ES-I3 (cell line): ENCODE measurements at regions not wholly inside any gene's neighbourhood (a gene's known extent, or its start where the extent isn't known, plus 50 kb on each side); places are given as distances from the start of the nearest gene placed in this dataset.

Source experiments
- H3K36me3 ChIP-seq: 2 replicates; pipeline ENCODE4 v1.6.1; 2013; ENCODE audit warnings: mild to moderate bottlenecking, low read length, control low read depth, moderate library complexity; ENCODE audit not compliant: insufficient read depth
- H3K4me1 ChIP-seq: 2 replicates; pipeline ENCODE4 v1.6.1; 2013; ENCODE audit warnings: mild to moderate bottlenecking, control low read depth, low read length; ENCODE audit not compliant: insufficient read depth
- H3K9ac ChIP-seq: 2 replicates; pipeline ENCODE4 v1.6.1; 2013; ENCODE audit warnings: low read depth, mild to moderate bottlenecking, low read length, moderate library complexity
- H3K9me3 ChIP-seq: 2 replicates; pipeline ENCODE4 v1.6.1; 2013; ENCODE audit warnings: mild to moderate bottlenecking, low read length, moderate library complexity; ENCODE audit not compliant: control insufficient read depth, insufficient read depth

DNA sequence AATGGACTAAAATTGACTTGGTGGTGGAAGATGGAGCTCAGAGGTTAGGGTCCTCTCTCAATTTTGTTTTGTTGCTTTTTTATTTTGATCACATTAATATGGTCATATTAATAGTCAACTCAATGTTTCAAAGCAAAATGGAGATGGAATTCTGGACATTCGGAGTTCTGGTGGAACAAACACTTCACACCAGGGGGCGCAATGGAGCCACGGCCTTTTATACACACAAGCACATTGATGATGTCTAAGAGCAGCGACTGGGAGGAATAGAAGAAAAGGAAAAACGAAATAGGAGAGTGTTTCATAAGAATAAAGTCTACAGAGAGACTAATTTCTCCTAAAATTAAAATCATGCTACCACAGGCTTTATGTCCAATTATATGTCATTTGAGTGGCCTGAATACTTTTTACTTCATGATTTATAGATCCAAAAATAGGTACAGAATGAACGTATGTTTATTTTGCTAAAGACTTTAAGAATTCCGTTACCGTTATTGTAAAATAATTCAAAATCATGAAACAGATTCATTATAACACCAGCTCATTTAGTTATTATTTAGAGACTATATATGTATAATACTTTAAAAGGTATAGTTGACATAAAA lies 197.6 kb upstream of the SASH1 start:
- Histone ChIP-seq H3K9ac (no peak overlapping the region), H3K4me1 (no peaks in the 10 kb centered on the region; the same call in 1 of the 2 replicates), H3K9me3 (no peaks in the 10 kb centered on the region), H3K36me3 (no peaks in the 10 kb centered on the region)

GRCh38 chr6:148146717-148147462 lies 195.7 kb upstream of the SASH1 start:
- Histone ChIP-seq H3K4me1 (no peaks in the 10 kb centered on the region; the same call in 1 of the 2 replicates), H3K9ac (no peak overlapping the region), H3K9me3 (no peaks in the 10 kb centered on the region), H3K36me3 (no peaks in the 10 kb centered on the region)

GRCh38 chr6:148147463-148147830 lies 195.2 kb upstream of the SASH1 start:
- no peaks in the 10 kb centered on the region for H3K36me3 ChIP-seq
- H3K9me3 ChIP-seq, result no peaks in the 10 kb centered on the region
- no peaks in the 10 kb centered on the region; the same call in 1 of the 2 replicates for H3K4me1 ChIP-seq
- no peak overlapping the region for H3K9ac ChIP-seq

GRCh38 chr6:148151896-148152643 lies 190.6 kb upstream of the SASH1 start:
- no peaks in the 10 kb centered on the region for H3K4me1 ChIP-seq
- no peak overlapping the region for H3K9ac ChIP-seq
- no peaks in the 10 kb centered on the region for H3K9me3 ChIP-seq
- H3K36me3 ChIP-seq, result no peaks in the 10 kb centered on the region

- Histone ChIP-seq H3K9me3 (no peaks in the 10 kb centered on the region), H3K9ac (no peak overlapping the region), H3K36me3 (no peaks in the 10 kb centered on the region), H3K4me1 (no peaks in the 10 kb centered on the region)
These were observed 188.0 kb upstream of the SASH1 start for GRCh38 chr6:148154668-148155067.

DNA sequence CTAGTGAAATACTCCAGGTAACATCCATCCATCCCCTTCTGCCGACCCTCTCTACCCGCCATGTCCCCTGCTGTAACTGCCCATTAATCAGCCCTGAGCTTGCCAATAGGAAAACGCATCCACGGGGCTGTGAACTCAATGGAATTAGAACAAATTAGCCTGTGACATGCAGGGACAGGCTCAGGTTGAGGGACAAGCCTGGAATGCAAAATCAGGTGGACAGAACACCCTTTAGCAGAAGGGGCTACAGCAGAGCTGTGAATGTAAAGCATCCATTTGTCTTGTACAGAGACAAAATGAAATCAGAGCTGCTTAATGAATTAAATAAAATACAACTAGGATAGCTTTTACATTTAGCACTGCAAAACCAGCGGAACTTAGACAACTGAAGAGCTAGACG lies 187.3 kb upstream of the SASH1 start:
- Histone ChIP-seq H3K9ac (no peak overlapping the region), H3K36me3 (no peaks in the 10 kb centered on the region), H3K9me3 (no peaks in the 10 kb centered on the region), H3K4me1 (no peaks in the 10 kb centered on the region)

DNA sequence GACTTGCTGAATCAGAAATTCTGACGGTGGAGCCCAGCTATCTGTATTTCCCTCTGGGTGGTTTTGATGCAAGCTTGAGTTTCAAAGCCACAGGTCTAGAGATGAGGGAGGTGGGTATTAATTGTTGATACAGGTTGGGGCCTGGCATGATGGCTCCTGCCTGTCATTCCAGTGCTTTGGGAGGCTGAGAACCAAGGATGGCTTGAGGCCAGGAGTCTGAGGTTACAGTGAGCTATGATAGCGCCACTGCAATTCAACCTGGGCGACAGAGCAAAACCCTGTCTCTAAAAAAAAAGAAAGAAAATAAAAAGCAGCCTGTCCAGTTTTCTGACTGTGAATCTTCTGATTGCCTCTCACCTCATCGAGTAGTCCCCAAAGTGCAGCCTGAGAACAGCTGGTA lies 184.8 kb upstream of the SASH1 start:
- Histone ChIP-seq H3K4me1 (no peaks in the 10 kb centered on the region), H3K36me3 (no peaks in the 10 kb centered on the region), H3K9ac (no peak overlapping the region), H3K9me3 (no peaks in the 10 kb centered on the region)

DNA sequence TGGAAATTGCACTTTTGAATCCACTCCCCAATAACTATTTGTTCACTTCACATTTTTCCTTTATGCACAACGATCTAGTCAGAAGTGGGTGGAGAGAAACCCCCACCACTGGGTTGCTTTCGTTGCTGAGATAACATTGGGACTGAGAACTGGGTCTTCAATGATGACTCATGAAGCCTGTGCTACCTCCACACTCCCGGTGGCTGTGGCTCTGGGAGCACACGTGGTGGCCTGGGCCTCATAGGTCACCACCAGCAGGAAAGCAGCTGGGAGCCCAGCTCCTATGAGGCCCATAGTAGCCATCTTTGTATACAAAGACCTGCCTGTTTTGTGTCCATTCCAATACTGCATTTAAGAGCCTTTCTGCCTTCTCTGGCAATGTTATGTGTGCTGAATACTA lies 178.0 kb upstream of the SASH1 start:
- Histone ChIP-seq H3K4me1 (no peaks in the 10 kb centered on the region; the same call in 1 of the 2 replicates), H3K9ac (no peak overlapping the region), H3K9me3 (no peaks in the 10 kb centered on the region), H3K36me3 (no peaks in the 10 kb centered on the region)

- Histone ChIP-seq H3K9ac (no peak overlapping the region), H3K9me3 (no peaks in the 10 kb centered on the region), H3K4me1 (no peaks in the 10 kb centered on the region; the same call in 1 of the 2 replicates), H3K36me3 (no peaks in the 10 kb centered on the region)
These were observed 176.2 kb upstream of the SASH1 start for GRCh38 chr6:148166339-148166968.

DNA sequence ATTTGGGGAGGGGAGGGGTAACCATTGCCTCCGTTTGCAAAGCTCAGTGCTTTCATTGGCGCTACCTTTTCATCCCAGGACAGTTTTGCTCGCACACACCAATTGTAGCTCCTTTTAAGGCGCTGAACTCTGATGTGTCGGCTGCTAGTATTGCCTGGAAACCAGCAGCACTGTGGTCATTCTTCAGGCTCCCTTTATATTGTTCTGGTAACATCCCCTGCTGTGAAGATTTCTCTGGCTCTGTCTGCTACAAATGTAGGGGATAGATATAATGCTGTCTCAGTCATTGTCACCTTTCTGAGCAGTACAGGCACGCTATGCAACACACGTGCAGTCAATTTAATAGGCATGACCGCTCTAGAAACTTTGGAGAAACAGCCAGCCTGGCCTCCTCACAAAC lies 172.9 kb upstream of the SASH1 start:
- Histone ChIP-seq H3K9ac (no peak overlapping the region), H3K36me3 (no peaks in the 10 kb centered on the region), H3K9me3 (no peaks in the 10 kb centered on the region), H3K4me1 (peaks cover 3% of the 10 kb centered on the region; the same call in 1 of the 2 replicates)

DNA sequence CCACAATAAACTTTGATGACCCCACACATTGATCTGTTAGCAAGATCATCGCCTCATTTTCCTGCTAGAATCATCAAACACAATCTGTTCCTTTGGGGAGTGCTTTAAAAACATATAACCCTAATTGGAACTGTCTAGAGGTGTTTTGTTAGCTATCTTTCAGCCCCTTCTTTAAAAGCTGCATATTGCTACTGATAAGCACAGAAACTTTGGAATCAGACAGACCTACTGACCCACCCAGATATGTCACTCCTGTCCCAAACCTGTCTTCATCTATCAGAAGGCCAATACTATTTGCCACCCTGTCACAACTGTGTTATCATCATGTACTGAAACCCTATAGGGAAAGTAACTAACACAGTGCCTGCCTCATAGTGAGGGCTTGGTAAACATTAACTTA lies 172.4 kb upstream of the SASH1 start:
- Histone ChIP-seq H3K4me1 (peaks cover 3% of the 10 kb centered on the region; the same call in 1 of the 2 replicates), H3K36me3 (no peaks in the 10 kb centered on the region), H3K9ac (no peak overlapping the region), H3K9me3 (no peaks in the 10 kb centered on the region)

- Histone ChIP-seq H3K9me3 (no peaks in the 10 kb centered on the region), H3K4me1 (0 out of 2 replicates have a peak, but pooled peaks cover 3% of the 10 kb centered on the region), H3K36me3 (no peaks in the 10 kb centered on the region), H3K9ac (no peak overlapping the region)
These were observed 169.1 kb upstream of the SASH1 start for GRCh38 chr6:148173548-148173947.

- H3K9me3 ChIP-seq, result no peaks in the 10 kb centered on the region
- no peak overlapping the region for H3K9ac ChIP-seq
- H3K4me1 ChIP-seq, result 0 out of 2 replicates have a peak, but pooled peaks cover 3% of the 10 kb centered on the region
- H3K36me3 ChIP-seq, result no peaks in the 10 kb centered on the region
These were observed 167.0 kb upstream of the SASH1 start for GRCh38 chr6:148175550-148176188.
